ENCODE measurements at regions not wholly inside any gene's neighbourhood (a gene's known extent, or its start where the extent isn't known, plus 50 kb on each side); places are given as distances from the start of the nearest gene placed in this dataset.
A peak's percentile ranks its signal among the peaks of the same experiment; 100 is the strongest.

DNA sequence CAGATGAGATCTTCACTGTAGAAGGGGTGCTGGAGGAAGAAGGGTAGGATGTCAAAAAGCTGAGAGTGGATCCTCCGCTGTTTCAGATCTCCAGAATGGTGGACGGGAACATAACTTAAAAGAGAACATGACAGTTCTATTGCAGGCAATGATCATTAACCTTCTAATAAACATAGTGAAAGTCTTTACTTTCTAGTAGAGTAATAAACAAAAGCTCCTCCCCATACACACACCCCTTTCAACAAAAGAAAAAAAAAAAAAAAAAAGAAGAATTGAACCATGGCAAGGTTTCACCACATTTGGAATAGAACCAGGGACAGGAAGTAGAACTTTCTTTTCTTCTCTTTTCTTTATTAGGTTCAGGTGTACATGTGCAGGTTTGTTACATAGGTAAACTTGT is 768.1 kb upstream of the RIOK2 start:
- TF ChIP-seq ZNF70 (CRISPR knock-in tag; IDR thresholded peaks at IDR 0.05) (no peak), ZFP30 (CRISPR knock-in tag; IDR thresholded peaks at IDR 0.05) (no peak), RARB (CRISPR knock-in tag; IDR thresholded peaks at IDR 0.05) (no peak), ZNF8 (CRISPR knock-in tag; IDR thresholded peaks at IDR 0.05) (no peak), OSR1 (CRISPR knock-in tag; IDR thresholded peaks at IDR 0.05) (no peak), SNAI2 (CRISPR knock-in tag; IDR thresholded peaks at IDR 0.05) (no peak), PPARA (CRISPR knock-in tag; IDR thresholded peaks at IDR 0.05; ENCODE audit: borderline replicate concordance) (no peak), BACH2 (CRISPR knock-in tag; IDR thresholded peaks at IDR 0.05; ENCODE audit: borderline replicate concordance) (no peak), CSDC2 (CRISPR knock-in tag; IDR thresholded peaks at IDR 0.05) (no peak), ISL1 (CRISPR knock-in tag; IDR thresholded peaks at IDR 0.05) (no peak)
- TF ChIP-seq, protein P1, sequence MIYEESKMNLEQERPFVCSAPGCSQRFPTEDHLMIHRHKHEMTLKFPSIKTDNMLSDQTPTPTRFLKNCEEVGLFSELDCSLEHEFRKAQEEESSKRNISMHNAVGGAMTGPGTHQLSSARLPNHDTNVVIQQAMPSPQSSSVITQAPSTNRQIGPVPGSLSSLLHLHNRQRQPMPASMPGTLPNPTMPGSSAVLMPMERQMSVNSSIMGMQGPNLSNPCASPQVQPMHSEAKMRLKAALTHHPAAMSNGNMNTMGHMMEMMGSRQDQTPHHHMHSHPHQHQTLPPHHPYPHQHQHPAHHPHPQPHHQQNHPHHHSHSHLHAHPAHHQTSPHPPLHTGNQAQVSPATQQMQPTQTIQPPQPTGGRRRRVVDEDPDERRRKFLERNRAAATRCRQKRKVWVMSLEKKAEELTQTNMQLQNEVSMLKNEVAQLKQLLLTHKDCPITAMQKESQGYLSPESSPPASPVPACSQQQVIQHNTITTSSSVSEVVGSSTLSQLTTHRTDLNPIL (CRISPR knock-in tag; IDR thresholded peaks at IDR 0.05; ENCODE audit: low read depth) = no peak
- ATAC-seq = no peak

- ATAC-seq = no peak
- TF ChIP-seq OSR1 (CRISPR knock-in tag; IDR thresholded peaks at IDR 0.05) (no peak), BACH2 (CRISPR knock-in tag; IDR thresholded peaks at IDR 0.05; ENCODE audit: borderline replicate concordance) (no peak), ZNF70 (CRISPR knock-in tag; IDR thresholded peaks at IDR 0.05) (no peak), PPARA (CRISPR knock-in tag; IDR thresholded peaks at IDR 0.05; ENCODE audit: borderline replicate concordance) (no peak), ZFP3 (CRISPR knock-in tag; IDR thresholded peaks at IDR 0.05) (no peak), ZC3H10 (CRISPR knock-in tag; IDR thresholded peaks at IDR 0.05) (no peak), GLIS3 (CRISPR knock-in tag; IDR thresholded peaks at IDR 0.05) (no peak), ZFP30 (CRISPR knock-in tag; IDR thresholded peaks at IDR 0.05) (no peak), RARB (CRISPR knock-in tag; IDR thresholded peaks at IDR 0.05) (no peak), ESRRG (CRISPR knock-in tag; IDR thresholded peaks at IDR 0.05) (no peak), CSRNP3 (CRISPR knock-in tag; IDR thresholded peaks at IDR 0.05) (no peak), CSDC2 (CRISPR knock-in tag; IDR thresholded peaks at IDR 0.05) (no peak), ZNF8 (CRISPR knock-in tag; IDR thresholded peaks at IDR 0.05) (no peak), ARNTL (CRISPR knock-in tag; IDR thresholded peaks at IDR 0.05; ENCODE audit: borderline replicate concordance, low read depth) (no peak), TCF4 (CRISPR knock-in tag; IDR thresholded peaks at IDR 0.05; ENCODE audit: borderline replicate concordance) (no peak), TOX (CRISPR knock-in tag; IDR thresholded peaks at IDR 0.05; ENCODE audit: borderline replicate concordance) (no peak), SNAI2 (CRISPR knock-in tag; IDR thresholded peaks at IDR 0.05) (no peak)
- TF ChIP-seq, protein P2, sequence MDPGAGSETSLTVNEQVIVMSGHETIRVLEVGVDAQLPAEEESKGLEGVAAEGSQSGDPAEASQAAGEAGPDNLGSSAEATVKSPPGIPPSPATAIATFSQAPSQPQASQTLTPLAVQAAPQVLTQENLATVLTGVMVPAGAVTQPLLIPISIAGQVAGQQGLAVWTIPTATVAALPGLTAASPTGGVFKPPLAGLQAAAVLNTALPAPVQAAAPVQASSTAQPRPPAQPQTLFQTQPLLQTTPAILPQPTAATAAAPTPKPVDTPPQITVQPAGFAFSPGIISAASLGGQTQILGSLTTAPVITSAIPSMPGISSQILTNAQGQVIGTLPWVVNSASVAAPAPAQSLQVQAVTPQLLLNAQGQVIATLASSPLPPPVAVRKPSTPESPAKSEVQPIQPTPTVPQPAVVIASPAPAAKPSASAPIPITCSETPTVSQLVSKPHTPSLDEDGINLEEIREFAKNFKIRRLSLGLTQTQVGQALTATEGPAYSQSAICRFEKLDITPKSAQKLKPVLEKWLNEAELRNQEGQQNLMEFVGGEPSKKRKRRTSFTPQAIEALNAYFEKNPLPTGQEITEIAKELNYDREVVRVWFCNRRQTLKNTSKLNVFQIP (CRISPR knock-in tag; IDR thresholded peaks at IDR 0.05; ENCODE audit: borderline replicate concordance, low read depth) = no peak
- TF ChIP-seq, protein P3, sequence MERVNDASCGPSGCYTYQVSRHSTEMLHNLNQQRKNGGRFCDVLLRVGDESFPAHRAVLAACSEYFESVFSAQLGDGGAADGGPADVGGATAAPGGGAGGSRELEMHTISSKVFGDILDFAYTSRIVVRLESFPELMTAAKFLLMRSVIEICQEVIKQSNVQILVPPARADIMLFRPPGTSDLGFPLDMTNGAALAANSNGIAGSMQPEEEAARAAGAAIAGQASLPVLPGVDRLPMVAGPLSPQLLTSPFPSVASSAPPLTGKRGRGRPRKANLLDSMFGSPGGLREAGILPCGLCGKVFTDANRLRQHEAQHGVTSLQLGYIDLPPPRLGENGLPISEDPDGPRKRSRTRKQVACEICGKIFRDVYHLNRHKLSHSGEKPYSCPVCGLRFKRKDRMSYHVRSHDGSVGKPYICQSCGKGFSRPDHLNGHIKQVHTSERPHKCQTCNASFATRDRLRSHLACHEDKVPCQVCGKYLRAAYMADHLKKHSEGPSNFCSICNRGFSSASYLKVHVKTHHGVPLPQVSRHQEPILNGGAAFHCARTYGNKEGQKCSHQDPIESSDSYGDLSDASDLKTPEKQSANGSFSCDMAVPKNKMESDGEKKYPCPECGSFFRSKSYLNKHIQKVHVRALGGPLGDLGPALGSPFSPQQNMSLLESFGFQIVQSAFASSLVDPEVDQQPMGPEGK (CRISPR knock-in tag; IDR thresholded peaks at IDR 0.05; ENCODE audit: borderline replicate concordance) = no peak
- TF ChIP-seq, protein P1 (CRISPR knock-in tag; IDR thresholded peaks at IDR 0.05; ENCODE audit: low read depth) = no peak
These were observed 772.4 kb upstream of the RIOK2 start for GRCh38 chr5:97955450-97955849.

DNA sequence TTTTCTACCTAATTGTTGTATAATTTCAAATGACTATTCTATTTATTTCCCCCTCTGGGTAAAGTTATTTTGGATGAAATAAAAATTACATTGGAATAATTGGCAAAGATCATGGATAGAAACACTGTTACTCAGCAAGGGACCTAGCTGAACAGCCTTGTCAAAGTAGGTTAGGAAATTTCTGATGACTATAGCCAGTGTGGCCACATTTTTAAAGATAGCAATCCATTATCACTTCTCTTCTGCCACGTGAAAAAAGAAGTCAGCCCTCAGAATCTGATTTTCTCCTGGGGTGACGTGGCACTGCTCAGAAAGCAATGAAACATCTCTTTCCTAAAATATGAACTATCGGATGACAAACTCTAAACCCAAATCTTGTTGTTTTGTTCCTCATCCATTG is 784.2 kb upstream of the RIOK2 start:
- peak; percentile 33; the same call in 1 of the 2 replicates for TF ChIP-seq ISL1 (CRISPR knock-in tag; IDR thresholded peaks at IDR 0.05)
- TF ChIP-seq GLIS3 (CRISPR knock-in tag; IDR thresholded peaks at IDR 0.05) = no peak
- ATAC-seq = peak; percentile 45; the same call in 2 of the 3 replicates

GRCh38 chr5:97968346-97968745 is 785.3 kb upstream of the RIOK2 start:
- no peak for ATAC-seq
- TF ChIP-seq BACH2 (CRISPR knock-in tag; IDR thresholded peaks at IDR 0.05; ENCODE audit: borderline replicate concordance) (no peak), RARB (CRISPR knock-in tag; IDR thresholded peaks at IDR 0.05) (no peak), TCF4 (CRISPR knock-in tag; IDR thresholded peaks at IDR 0.05; ENCODE audit: borderline replicate concordance) (no peak), ZFP3 (CRISPR knock-in tag; IDR thresholded peaks at IDR 0.05) (no peak), CSDC2 (CRISPR knock-in tag; IDR thresholded peaks at IDR 0.05) (no peak), SNAI2 (CRISPR knock-in tag; IDR thresholded peaks at IDR 0.05) (no peak), ISL1 (CRISPR knock-in tag; IDR thresholded peaks at IDR 0.05) (no peak), ZNF565 (CRISPR knock-in tag; conservative IDR thresholded peaks at IDR 0.05; ENCODE audit: low read depth) (no peak)
- TF ChIP-seq, protein P3 (CRISPR knock-in tag; IDR thresholded peaks at IDR 0.05; ENCODE audit: borderline replicate concordance) = no peak
- TF ChIP-seq, protein P1 (CRISPR knock-in tag; IDR thresholded peaks at IDR 0.05; ENCODE audit: low read depth) = no peak
